ENCODE measurements at regions not wholly inside any gene's neighbourhood (a gene's known extent, or its start where the extent isn't known, plus 50 kb on each side); places are given as distances from the start of the nearest gene placed in this dataset.

- TF ChIP-seq, protein P1, sequence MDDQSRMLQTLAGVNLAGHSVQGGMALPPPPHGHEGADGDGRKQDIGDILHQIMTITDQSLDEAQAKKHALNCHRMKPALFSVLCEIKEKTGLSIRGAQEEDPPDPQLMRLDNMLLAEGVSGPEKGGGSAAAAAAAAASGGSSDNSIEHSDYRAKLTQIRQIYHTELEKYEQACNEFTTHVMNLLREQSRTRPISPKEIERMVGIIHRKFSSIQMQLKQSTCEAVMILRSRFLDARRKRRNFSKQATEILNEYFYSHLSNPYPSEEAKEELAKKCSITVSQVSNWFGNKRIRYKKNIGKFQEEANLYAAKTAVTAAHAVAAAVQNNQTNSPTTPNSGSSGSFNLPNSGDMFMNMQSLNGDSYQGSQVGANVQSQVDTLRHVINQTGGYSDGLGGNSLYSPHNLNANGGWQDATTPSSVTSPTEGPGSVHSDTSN (IDR thresholded peaks at IDR 0.05) = no peak
- TF ChIP-seq, protein P2, sequence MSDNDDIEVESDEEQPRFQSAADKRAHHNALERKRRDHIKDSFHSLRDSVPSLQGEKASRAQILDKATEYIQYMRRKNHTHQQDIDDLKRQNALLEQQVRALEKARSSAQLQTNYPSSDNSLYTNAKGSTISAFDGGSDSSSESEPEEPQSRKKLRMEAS (IDR thresholded peaks at IDR 0.05; ENCODE audit: low read depth) = no peak
- TF ChIP-seq JUND (IDR thresholded peaks at IDR 0.05) (no peak), FOXM1 (IDR thresholded peaks at IDR 0.05; ENCODE audit: low read depth) (no peak), RCOR1 (IDR thresholded peaks at IDR 0.05; ENCODE audit: low read length) (no peak), RAD21 (IDR thresholded peaks at IDR 0.05; ENCODE audit: low read length) (no peak), GATA2 (CRISPR knock-in tag; IDR thresholded peaks at IDR 0.05) (no peak), RXRA (IDR thresholded peaks at IDR 0.05; ENCODE audit: borderline replicate concordance, low read depth) (no peak)
- TF ChIP-seq, protein P3, sequence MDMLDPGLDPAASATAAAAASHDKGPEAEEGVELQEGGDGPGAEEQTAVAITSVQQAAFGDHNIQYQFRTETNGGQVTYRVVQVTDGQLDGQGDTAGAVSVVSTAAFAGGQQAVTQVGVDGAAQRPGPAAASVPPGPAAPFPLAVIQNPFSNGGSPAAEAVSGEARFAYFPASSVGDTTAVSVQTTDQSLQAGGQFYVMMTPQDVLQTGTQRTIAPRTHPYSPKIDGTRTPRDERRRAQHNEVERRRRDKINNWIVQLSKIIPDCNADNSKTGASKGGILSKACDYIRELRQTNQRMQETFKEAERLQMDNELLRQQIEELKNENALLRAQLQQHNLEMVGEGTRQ (IDR thresholded peaks at IDR 0.05; ENCODE audit: borderline replicate concordance, low read depth, low read length) = no peak
- TF ChIP-seq, protein P4, sequence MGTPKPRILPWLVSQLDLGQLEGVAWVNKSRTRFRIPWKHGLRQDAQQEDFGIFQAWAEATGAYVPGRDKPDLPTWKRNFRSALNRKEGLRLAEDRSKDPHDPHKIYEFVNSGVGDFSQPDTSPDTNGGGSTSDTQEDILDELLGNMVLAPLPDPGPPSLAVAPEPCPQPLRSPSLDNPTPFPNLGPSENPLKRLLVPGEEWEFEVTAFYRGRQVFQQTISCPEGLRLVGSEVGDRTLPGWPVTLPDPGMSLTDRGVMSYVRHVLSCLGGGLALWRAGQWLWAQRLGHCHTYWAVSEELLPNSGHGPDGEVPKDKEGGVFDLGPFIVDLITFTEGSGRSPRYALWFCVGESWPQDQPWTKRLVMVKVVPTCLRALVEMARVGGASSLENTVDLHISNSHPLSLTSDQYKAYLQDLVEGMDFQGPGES (IDR thresholded peaks at IDR 0.05; ENCODE audit: low read depth, low read length) = no peak
Measured at GRCh38 chr10:121243609-121244241, 354.5 kb downstream of the FGFR2 start (continued).

- Histone ChIP-seq H3F3A (replicated peaks; ENCODE audit: insufficient read depth) (no peaks in the 10 kb centered on the region), H3K9me3 (no peaks in the 10 kb centered on the region), H4K20me1 (ENCODE audit: insufficient read depth) (no peaks in the 10 kb centered on the region), H3K9ac (no peak overlapping the region), H3K79me2 (ENCODE audit: insufficient read depth) (no peaks in the 10 kb centered on the region), H2AFZ (ENCODE audit: low read depth) (no peak overlapping the region), H3K4me1 (ENCODE audit: control insufficient read depth in 1 of 2, insufficient read depth in 2 of 2, low read depth in 1 of 2, low read length in 1 of 2) (no peaks in the 10 kb centered on the region; a peak in 1 of 4 replicates), H3K9me2 (no peaks in the 10 kb centered on the region), H3K4me2 (no peak overlapping the region), H3K27ac (ENCODE audit: low read depth in 2 of 2, low read length in 1 of 2) (no peak overlapping the region), H3K27me3 (ENCODE audit: insufficient read depth) (no peaks in the 10 kb centered on the region), H3K4me3 (ENCODE audit: low read depth in 2 of 2, low read length in 1 of 2) (no peak overlapping the region), H3K36me3 (replicated peaks in 1 of 2; ENCODE audit: control insufficient read depth in 1 of 2, insufficient read depth in 2 of 2, low read length in 1 of 2) (no peaks in the 10 kb centered on the region)
- ChIA-PET CTCF (interaction anchor here (0.8 kb wide), 1 partner anchor 10 kb away, joined by 3 read pairs; no protein-coding TSS in a partner anchor), POLR2A (no interaction called here)
- DNase-seq = no peak
- WGBS (ENCODE audit: low lambda C conversion rate) = 32% methylated on average over 8 of the region's 8 CpGs
- TF ChIP-seq GABPA (IDR thresholded peaks at IDR 0.05; ENCODE audit: low read depth) (no peak), EP300 (IDR thresholded peaks at IDR 0.05; ENCODE audit: borderline replicate concordance in 1 of 2, low read depth in 1 of 2, low read length in 1 of 2) (no peak)
- TF ChIP-seq, protein P1 (IDR thresholded peaks at IDR 0.05) = no peak
Measured at GRCh38 chr10:121244818-121245217, 353.4 kb downstream of the FGFR2 start.

Measured in SK-N-SH (cell line).